T-helper 1 cell treated with Interleukin-12 subunit alpha and Interleukin-12 subunit beta and Interleukin-4 antibody, amounts not matched to agents 30 μg/mL and 1 μg/mL, for 36 hours (primary cell): ENCODE measurements at regions not wholly inside any gene's neighbourhood (a gene's known extent, or its start where the extent isn't known, plus 50 kb on each side); places are given as distances from the start of the nearest gene placed in this dataset.

Experiments
- H3K27ac Mint-ChIP-seq: one replicate; pipeline ENCODE4 v1.8.0; 2021; ENCODE audit warnings: mild to moderate bottlenecking, mixed read lengths
- H3K27me3 Mint-ChIP-seq: one replicate; pipeline ENCODE4 v1.8.0; 2021; ENCODE audit warnings: low read depth, mixed read lengths
- H3K36me3 Mint-ChIP-seq: one replicate; pipeline ENCODE4 v1.8.0; 2021; ENCODE audit warnings: low read depth, mixed read lengths
- H3K4me1 Mint-ChIP-seq: one replicate; pipeline ENCODE4 v1.8.0; 2021; ENCODE audit warnings: low read depth, mixed read lengths
- H3K4me3 Mint-ChIP-seq: one replicate; pipeline ENCODE4 v1.8.0; 2021; ENCODE audit warnings: mild to moderate bottlenecking, moderate library complexity, mixed read lengths
- H3K9me3 Mint-ChIP-seq: one replicate; pipeline ENCODE4 v1.8.0; 2021; ENCODE audit warnings: mixed read lengths

- no peak overlapping the region for H3K4me3 Mint-ChIP-seq
- no peaks in the 10 kb centered on the region for H3K9me3 Mint-ChIP-seq
- peaks cover 5% of the 10 kb centered on the region for H3K27me3 Mint-ChIP-seq
- H3K4me1 Mint-ChIP-seq, result no peaks in the 10 kb centered on the region
- H3K36me3 Mint-ChIP-seq, result no peaks in the 10 kb centered on the region
- no peak overlapping the region for H3K27ac Mint-ChIP-seq
Observed at GRCh38 chr2:23286031-23286757, 98.8 kb upstream of the KLHL29 start.

- Mint-ChIP-seq H3K9me3 (no peaks in the 10 kb centered on the region), H3K27me3 (peaks cover 5% of the 10 kb centered on the region), H3K4me1 (no peaks in the 10 kb centered on the region), H3K36me3 (no peaks in the 10 kb centered on the region), H3K4me3 (no peak overlapping the region), H3K27ac (no peak overlapping the region)
Observed at GRCh38 chr2:23286758-23287704, 97.9 kb upstream of the KLHL29 start.

DNA sequence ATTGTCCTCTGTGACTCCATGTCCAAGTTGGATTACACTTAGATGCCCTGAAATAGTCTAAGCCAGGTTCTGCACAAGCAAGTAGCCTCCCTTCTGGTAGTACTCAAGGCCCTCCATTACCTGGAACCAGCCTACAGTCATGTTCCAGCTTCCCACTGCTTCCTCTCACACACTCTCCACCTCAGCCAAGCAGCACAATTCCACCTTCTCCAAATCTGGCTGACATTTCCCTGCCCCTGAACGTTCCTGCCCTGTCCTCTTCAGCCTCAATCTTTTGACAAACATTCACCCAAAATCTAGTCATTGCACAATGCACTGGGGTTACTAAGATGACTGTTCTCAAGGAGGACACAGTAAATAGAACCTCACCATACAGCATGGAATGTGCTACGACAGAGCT lies 95.3 kb upstream of the KLHL29 start:
- Mint-ChIP-seq H3K4me1 (no peaks in the 10 kb centered on the region), H3K9me3 (no peaks in the 10 kb centered on the region), H3K36me3 (no peaks in the 10 kb centered on the region), H3K27me3 (peaks cover 5% of the 10 kb centered on the region), H3K27ac (no peak overlapping the region), H3K4me3 (no peak overlapping the region)

DNA sequence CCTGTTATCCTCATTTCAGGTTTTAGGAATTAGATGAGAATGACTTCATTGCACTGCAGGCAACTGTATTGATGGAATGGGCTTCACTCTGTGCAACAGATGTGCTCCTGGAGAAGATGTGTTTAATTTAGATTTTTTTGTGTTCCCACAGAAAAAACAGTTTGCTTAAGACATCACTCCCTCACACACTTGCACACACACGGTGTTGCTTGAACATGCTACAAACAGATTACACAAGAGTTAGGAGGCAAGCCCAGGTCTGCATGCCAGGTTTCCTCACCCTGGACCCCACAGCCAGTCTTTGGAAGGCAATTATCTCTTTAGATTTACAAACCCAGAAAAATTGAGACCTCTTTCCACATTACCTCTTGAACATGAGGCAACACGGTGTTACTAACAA lies 93.7 kb upstream of the KLHL29 start:
- peaks cover 9% of the 10 kb centered on the region for H3K27me3 Mint-ChIP-seq

GRCh38 chr2:23292024-23292423 lies 93.0 kb upstream of the KLHL29 start:
- H3K4me3 Mint-ChIP-seq, result no peak overlapping the region
- H3K9me3 Mint-ChIP-seq, result no peaks in the 10 kb centered on the region
- no peaks in the 10 kb centered on the region for H3K36me3 Mint-ChIP-seq
- H3K27me3 Mint-ChIP-seq, result peaks cover 4% of the 10 kb centered on the region
- H3K27ac Mint-ChIP-seq, result no peak overlapping the region
- H3K4me1 Mint-ChIP-seq, result no peaks in the 10 kb centered on the region

More for the DNA sequence above, 93.7 kb upstream of the KLHL29 start:
- no peaks in the 10 kb centered on the region for H3K4me1 Mint-ChIP-seq
- no peak overlapping the region for H3K4me3 Mint-ChIP-seq
- no peaks in the 10 kb centered on the region for H3K9me3 Mint-ChIP-seq
- H3K27ac Mint-ChIP-seq, result no peak overlapping the region
- H3K36me3 Mint-ChIP-seq, result no peaks in the 10 kb centered on the region

- Mint-ChIP-seq H3K27ac (no peak overlapping the region), H3K9me3 (no peaks in the 10 kb centered on the region), H3K36me3 (no peaks in the 10 kb centered on the region), H3K4me1 (no peaks in the 10 kb centered on the region), H3K4me3 (no peak overlapping the region), H3K27me3 (peaks cover 4% of the 10 kb centered on the region)
Observed at GRCh38 chr2:23293063-23293462, 91.9 kb upstream of the KLHL29 start.

GRCh38 chr2:23293731-23294130 lies 91.2 kb upstream of the KLHL29 start:
- Mint-ChIP-seq H3K4me1 (no peaks in the 10 kb centered on the region), H3K36me3 (no peaks in the 10 kb centered on the region), H3K9me3 (no peaks in the 10 kb centered on the region), H3K27me3 (peaks cover 4% of the 10 kb centered on the region), H3K27ac (no peak overlapping the region), H3K4me3 (no peak overlapping the region)

DNA sequence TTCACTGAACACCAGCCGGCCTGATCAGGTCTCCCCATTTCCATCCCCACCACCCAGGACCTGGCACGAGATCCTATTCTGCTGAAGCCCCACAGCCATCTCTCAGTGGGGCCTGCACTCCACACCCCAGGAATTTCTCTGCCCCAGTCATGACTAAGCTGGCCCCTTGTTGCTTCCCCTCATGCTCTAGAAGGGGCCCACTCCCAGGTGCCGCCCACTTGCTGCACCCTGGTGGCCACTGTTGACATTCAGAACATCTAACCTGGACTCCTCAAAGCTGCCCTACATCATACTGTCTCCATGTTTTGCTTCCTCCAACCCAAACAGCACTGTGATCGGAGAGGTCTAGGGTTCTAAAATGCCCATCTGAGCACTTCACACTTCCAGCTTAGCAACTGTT lies 90.7 kb upstream of the KLHL29 start:
- no peaks in the 10 kb centered on the region for H3K36me3 Mint-ChIP-seq
- no peaks in the 10 kb centered on the region for H3K9me3 Mint-ChIP-seq
- H3K4me3 Mint-ChIP-seq, result no peak overlapping the region
- no peak overlapping the region for H3K27ac Mint-ChIP-seq
- no peaks in the 10 kb centered on the region for H3K4me1 Mint-ChIP-seq
- H3K27me3 Mint-ChIP-seq, result peaks cover 4% of the 10 kb centered on the region

GRCh38 chr2:23296691-23297090 lies 88.3 kb upstream of the KLHL29 start:
- Mint-ChIP-seq H3K36me3 (no peaks in the 10 kb centered on the region), H3K4me1 (no peaks in the 10 kb centered on the region), H3K4me3 (no peak overlapping the region), H3K9me3 (no peaks in the 10 kb centered on the region), H3K27ac (no peak overlapping the region), H3K27me3 (peaks cover 4% of the 10 kb centered on the region)

DNA sequence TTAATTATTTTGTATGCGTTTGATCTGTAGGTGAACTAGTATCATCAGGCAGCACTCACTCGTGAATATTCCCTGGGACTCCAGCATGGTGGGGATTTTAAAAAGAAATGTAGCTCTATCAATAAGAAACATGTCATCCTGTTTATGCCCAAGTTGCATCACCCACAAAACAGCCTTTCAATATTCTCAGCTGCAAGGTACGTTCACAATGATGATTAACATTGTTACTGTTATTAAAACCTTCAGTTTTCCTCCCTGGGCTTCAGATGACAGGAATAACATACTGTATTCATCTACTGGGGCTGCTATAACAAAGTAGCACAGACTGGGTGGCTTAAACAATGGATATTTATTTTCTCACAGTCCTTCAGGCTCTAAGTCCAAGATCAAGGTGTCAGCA lies 87.9 kb upstream of the KLHL29 start:
- H3K9me3 Mint-ChIP-seq, result no peaks in the 10 kb centered on the region

GRCh38 chr2:23298551-23298950 lies 86.4 kb upstream of the KLHL29 start:
- H3K36me3 Mint-ChIP-seq, result no peaks in the 10 kb centered on the region
- no peaks in the 10 kb centered on the region for H3K9me3 Mint-ChIP-seq
- no peaks in the 10 kb centered on the region for H3K4me1 Mint-ChIP-seq
- peaks cover 4% of the 10 kb centered on the region for H3K27me3 Mint-ChIP-seq
- H3K27ac Mint-ChIP-seq, result no peak overlapping the region
- H3K4me3 Mint-ChIP-seq, result no peak overlapping the region

More for the DNA sequence above, 87.9 kb upstream of the KLHL29 start:
- Mint-ChIP-seq H3K4me3 (no peak overlapping the region), H3K36me3 (no peaks in the 10 kb centered on the region), H3K27ac (no peak overlapping the region), H3K27me3 (peaks cover 4% of the 10 kb centered on the region), H3K4me1 (no peaks in the 10 kb centered on the region)

GRCh38 chr2:23299476-23300195 lies 85.3 kb upstream of the KLHL29 start:
- Mint-ChIP-seq H3K36me3 (no peaks in the 10 kb centered on the region), H3K27me3 (peaks cover 9% of the 10 kb centered on the region), H3K27ac (no peak overlapping the region), H3K4me3 (no peak overlapping the region), H3K4me1 (no peaks in the 10 kb centered on the region), H3K9me3 (no peaks in the 10 kb centered on the region)

- Mint-ChIP-seq H3K4me3 (no peak overlapping the region), H3K27ac (no peak overlapping the region), H3K4me1 (no peaks in the 10 kb centered on the region), H3K9me3 (no peaks in the 10 kb centered on the region), H3K27me3 (peaks cover 10% of the 10 kb centered on the region), H3K36me3 (no peaks in the 10 kb centered on the region)
Observed at GRCh38 chr2:23301136-23301535, 83.8 kb upstream of the KLHL29 start.

GRCh38 chr2:23302591-23302990 lies 82.4 kb upstream of the KLHL29 start:
- Mint-ChIP-seq H3K36me3 (no peaks in the 10 kb centered on the region), H3K4me3 (no peak overlapping the region), H3K27me3 (peaks cover 10% of the 10 kb centered on the region), H3K9me3 (no peaks in the 10 kb centered on the region), H3K4me1 (no peaks in the 10 kb centered on the region), H3K27ac (no peak overlapping the region)
